NCI-H1048 (cell line): ENCODE measurements at regions not wholly inside any gene's neighbourhood (a gene's known extent, or its start where the extent isn't known, plus 50 kb on each side); places are given as distances from the start of the nearest gene placed in this dataset.
"Not testable (repeated sequence)": the region's sequence is repeated elsewhere in the genome, so short reads cannot be mapped to it uniquely, and the experiment has no call there.

ENCODE experiments used
- DNase-seq: peaks from one replicate; lab custom pipeline; 2025; lab: John Stamatoyannopoulos, UW

GRCh38 chr2:226578879-226579278, 220.7 kb downstream of the IRS1 start:
- no peak for DNase-seq

GRCh38 chr2:226578373-226578772, 221.2 kb downstream of the IRS1 start:
- DNase-seq: no peak

GRCh38 chr2:226575928-226576327, 223.7 kb downstream of the IRS1 start:
- no peak for DNase-seq

- no peak for DNase-seq
These were observed 226.5 kb downstream of the IRS1 start for GRCh38 chr2:226573158-226573557.

GRCh38 chr2:226564667-226565066, 235.0 kb downstream of the IRS1 start:
- DNase-seq: no peak

- no peak for DNase-seq
These were observed 237.7 kb downstream of the IRS1 start for GRCh38 chr2:226561962-226562361.

- no peak for DNase-seq
These were observed 239.3 kb downstream of the IRS1 start for GRCh38 chr2:226560325-226560724.

- no peak for DNase-seq
These were observed 240.1 kb downstream of the IRS1 start for GRCh38 chr2:226559536-226559935.

- no peak for DNase-seq
These were observed 241.2 kb downstream of the IRS1 start for GRCh38 chr2:226558418-226558817.

- no peak for DNase-seq
These were observed 243.6 kb downstream of the IRS1 start for GRCh38 chr2:226556050-226556449.

GRCh38 chr2:226554701-226555100, 244.9 kb downstream of the IRS1 start:
- no peak for DNase-seq

GRCh38 chr2:226553333-226553732, 246.3 kb downstream of the IRS1 start:
- DNase-seq: no peak

GRCh38 chr2:226552571-226553285, 246.9 kb downstream of the IRS1 start:
- no peak for DNase-seq

- no peak for DNase-seq
These were observed 247.9 kb downstream of the IRS1 start for GRCh38 chr2:226551522-226552250.

- no peak for DNase-seq
These were observed 248.8 kb downstream of the IRS1 start for GRCh38 chr2:226550801-226551200.

- no peak for DNase-seq
These were observed 250.9 kb downstream of the IRS1 start for GRCh38 chr2:226548732-226549131.

- no peak for DNase-seq
These were observed 254.9 kb downstream of the IRS1 start for GRCh38 chr2:226544596-226545210.

GRCh38 chr2:226540204-226540994, 259.2 kb downstream of the IRS1 start:
- DNase-seq: no peak

GRCh38 chr2:226536410-226536809, 263.2 kb downstream of the IRS1 start:
- no peak for DNase-seq

- DNase-seq: not testable (repeated sequence)
These were observed 266.6 kb downstream of the IRS1 start for GRCh38 chr2:226532976-226533375.

GRCh38 chr2:226531061-226531810, 268.4 kb downstream of the IRS1 start:
- DNase-seq: no peak

- no peak for DNase-seq
These were observed 270.1 kb downstream of the IRS1 start for GRCh38 chr2:226529556-226529955.
